ENCODE measurements at regions not wholly inside any gene's neighbourhood (a gene's known extent, or its start where the extent isn't known, plus 50 kb on each side); places are given as distances from the start of the nearest gene placed in this dataset.
"Not testable (repeated sequence)": the region's sequence is repeated elsewhere in the genome, so short reads cannot be mapped to it uniquely, and the experiment has no call there.

- DNase-seq (ENCODE audit: low read depth), result no peak
Measured at GRCh38 chr20:53668992-53669391, 75.4 kb upstream of the ZNF217 start.

- DNase-seq (ENCODE audit: low read depth), result no peak
Measured at GRCh38 chr20:53666144-53666543, 72.5 kb upstream of the ZNF217 start.

GRCh38 chr20:53664121-53664520 is 70.5 kb upstream of the ZNF217 start:
- no peak for DNase-seq (ENCODE audit: low read depth)

GRCh38 chr20:53663521-53663920 is 69.9 kb upstream of the ZNF217 start:
- not testable (repeated sequence) for DNase-seq (ENCODE audit: low read depth)

GRCh38 chr20:53662595-53662994 is 69.0 kb upstream of the ZNF217 start:
- DNase-seq (ENCODE audit: low read depth), result no peak

GRCh38 chr20:53660947-53661381 is 67.3 kb upstream of the ZNF217 start:
- no peak for DNase-seq (ENCODE audit: low read depth)

- no peak for DNase-seq (ENCODE audit: low read depth)
Measured at GRCh38 chr20:53660078-53660909, 66.7 kb upstream of the ZNF217 start.

- DNase-seq (ENCODE audit: low read depth), result no peak
Measured at GRCh38 chr20:53658973-53659372, 65.3 kb upstream of the ZNF217 start.

- no peak for DNase-seq (ENCODE audit: low read depth)
Measured at GRCh38 chr20:53658322-53658721, 64.7 kb upstream of the ZNF217 start.

GRCh38 chr20:53657732-53658131 is 64.1 kb upstream of the ZNF217 start:
- no peak for DNase-seq (ENCODE audit: low read depth)

- no peak for DNase-seq (ENCODE audit: low read depth)
Measured at GRCh38 chr20:53657279-53657678, 63.6 kb upstream of the ZNF217 start.

- DNase-seq (ENCODE audit: low read depth), result peak; percentile 90
Measured at GRCh38 chr20:53656293-53657202, 62.9 kb upstream of the ZNF217 start.

- DNase-seq (ENCODE audit: low read depth), result no peak
Measured at GRCh38 chr20:53655625-53656292, 62.1 kb upstream of the ZNF217 start.

- DNase-seq (ENCODE audit: low read depth), result no peak
Measured at GRCh38 chr20:53654932-53655624, 61.4 kb upstream of the ZNF217 start.

GRCh38 chr20:53654521-53654920 is 60.9 kb upstream of the ZNF217 start:
- DNase-seq (ENCODE audit: low read depth), result not testable (repeated sequence)

GRCh38 chr20:53652859-53653517 is 59.3 kb upstream of the ZNF217 start:
- no peak for DNase-seq (ENCODE audit: low read depth)

- DNase-seq (ENCODE audit: low read depth), result peak; percentile 33
Measured at GRCh38 chr20:53652090-53652858, 58.6 kb upstream of the ZNF217 start.

- DNase-seq (ENCODE audit: low read depth), result not testable (repeated sequence)
Measured at GRCh38 chr20:53649493-53649892, 55.9 kb upstream of the ZNF217 start.

GRCh38 chr20:53647286-53647821 is 53.7 kb upstream of the ZNF217 start:
- no peak for DNase-seq (ENCODE audit: low read depth)

- DNase-seq (ENCODE audit: low read depth), result no peak
Measured at GRCh38 chr20:53646550-53646949, 52.9 kb upstream of the ZNF217 start.

Data from amniotic epithelial cell (primary cell).